GM12878 (cell line): ENCODE measurements at regions not wholly inside any gene's neighbourhood (a gene's known extent, or its start where the extent isn't known, plus 50 kb on each side); places are given as distances from the start of the nearest gene placed in this dataset.

ENCODE experiments used
- ATAC-seq: fragments of 200-7000 bp; cut with Tn5 transposase; 3 replicates; pipeline ENCODE4 v1.9.1; 2020; ENCODE audit warnings: mild to moderate bottlenecking, moderate library complexity
- BruUV-seq: library from RNA; stranded (reverse); fragments of 400-500 nt; replicated peaks from 2 replicates; lab custom pipeline; 2021; lab: Mats Ljungman, UMichigan
- CTCF ChIA-PET: fragments of 300-600 bp; sonication (Branson Sonifier 250); formaldehyde crosslinking; extraction: SDS; loops from one replicate; lab custom pipeline; 2021; ENCODE audit warnings: inconsistent platforms; lab: Yijun Ruan, JAX
- POLR2A ChIA-PET: fragments of 350-600 bp; formaldehyde crosslinking; extraction: SDS; loops from one replicate; lab custom pipeline; 2021; ENCODE audit warnings: inconsistent platforms; lab: Charles Lee
- RAD21 ChIA-PET: fragments of 300-600 bp; sonication (Branson Sonifier 250); formaldehyde crosslinking; loops from one replicate; lab custom pipeline; 2023; ENCODE audit warnings: antibody characterized with exemption; ENCODE audit not compliant: unreplicated experiment; lab: Charles Lee
- SMC1A ChIA-PET: fragments of 300-600 bp; sonication (Branson Sonifier 250); formaldehyde crosslinking; loops from one replicate; lab custom pipeline; 2023; ENCODE audit not compliant: unreplicated experiment, uncharacterized antibody; lab: Charles Lee
- DNase-seq: peaks from one replicate; pipeline ENCODE4 v3.0.0-alpha.2; 2011; ENCODE audit warnings: low read depth, low spot score
- FAIRE-seq: peaks from 3 replicates; lab custom pipeline; 2011; peaks lifted over from hg19 to GRCh38; lab: Jason Lieb, UNC
- H2AFZ ChIP-seq: 2 replicates; pipeline ENCODE4 v1.6.0; 2011; ENCODE audit warnings: low read depth, low read length, control low read depth; ENCODE audit not compliant: control insufficient read depth
- H3K27ac ChIP-seq: 2 replicates; pipeline ENCODE4 v1.5.1; 2011; ENCODE audit warnings: control low read depth; ENCODE audit not compliant: control insufficient read depth, insufficient read depth
- H3K27me3 ChIP-seq, 2 experiments: replicated peaks in 1 of 2; 2 replicates each; pipeline versions ENCODE4 v1.6.0 to v1.6.1; 2011; ENCODE audit warnings: low read length in 1 of 2; ENCODE audit not compliant: control insufficient read depth in 2 of 2, insufficient read depth in 2 of 2
- H3K36me3 ChIP-seq, 2 experiments: 2 replicates each; pipeline ENCODE4 v1.5.1; 2011; ENCODE audit warnings: low read length in 1 of 2; ENCODE audit not compliant: control insufficient read depth in 2 of 2, insufficient read depth in 2 of 2
- H3K4me1 ChIP-seq: 2 replicates; pipeline ENCODE4 v1.6.1; 2011; ENCODE audit warnings: mild to moderate bottlenecking, low read length, moderate library complexity, mixed read lengths; ENCODE audit not compliant: control insufficient read depth, insufficient read depth
- H3K4me2 ChIP-seq: 2 replicates; pipeline ENCODE4 v1.6.0; 2011; ENCODE audit warnings: control low read depth; ENCODE audit not compliant: control insufficient read depth, insufficient read depth
- H3K4me3 ChIP-seq: fragments of 200-600 bp; sonication (generic); 2 replicates; pipeline ENCODE4 v1.5.1; 2016
- H3K79me2 ChIP-seq: 2 replicates; pipeline ENCODE4 v1.6.0; 2011; ENCODE audit warnings: low read length; ENCODE audit not compliant: control insufficient read depth, insufficient read depth
- H3K9ac ChIP-seq: 2 replicates; pipeline ENCODE4 v1.8.0; 2011; ENCODE audit warnings: low read length, control low read depth, mixed read lengths; ENCODE audit not compliant: control insufficient read depth, insufficient read depth
- H3K9me3 ChIP-seq: replicated peaks from 3 replicates; pipeline ENCODE4 v1.5.1; 2011; ENCODE audit warnings: mild to moderate bottlenecking, low read length; ENCODE audit not compliant: control insufficient read depth, insufficient read depth
- H4K20me1 ChIP-seq: 2 replicates; pipeline ENCODE4 v1.6.0; 2011; ENCODE audit not compliant: control insufficient read depth, insufficient read depth
- ESRRA ChIP-seq: IDR thresholded peaks from 2 replicates; pipeline ENCODE4 v1.6.1; 2012; ENCODE audit warnings: mild to moderate bottlenecking, low read length, improper control_type of control experiment
- NFIC ChIP-seq: IDR thresholded peaks from 2 replicates; pipeline ENCODE4 v1.6.1; 2012; ENCODE audit warnings: low read depth, mild to moderate bottlenecking, inconsistent platforms, low read length, moderate library complexity
- NFYB ChIP-seq: IDR thresholded peaks from 2 replicates; pipeline ENCODE4 v1.6.1; 2011; ENCODE audit warnings: low read depth, mild to moderate bottlenecking, low read length, improper control_type of control experiment, moderate library complexity; ENCODE audit not compliant: insufficient read depth
- NR2C2 ChIP-seq: IDR thresholded peaks from 2 replicates; pipeline ENCODE4 v1.6.1; 2011; ENCODE audit warnings: borderline replicate concordance, low read depth; ENCODE audit not compliant: control insufficient read depth, insufficient read length
- RUNX3 ChIP-seq: IDR thresholded peaks from 2 replicates; pipeline ENCODE4 v1.6.1; 2012; ENCODE audit warnings: low read length, inconsistent platforms
- SMARCA5 ChIP-seq: fragments of 450-650 bp; IDR thresholded peaks from 2 replicates; pipeline ENCODE4 v1.6.1; 2017; ENCODE audit warnings: mild to moderate bottlenecking
- ZNF592 ChIP-seq: fragments of 450-650 bp; IDR thresholded peaks from 2 replicates; pipeline ENCODE4 v1.6.1; 2017; ENCODE audit warnings: mild to moderate bottlenecking, moderate library complexity
- WGBS: methylation state at CpG from one replicate; pipeline ENCODE4 v1.1.6; 2016; ENCODE audit warnings: low lambda C conversion rate; ENCODE audit not compliant: insufficient replicate concordance, insufficient coverage; ENCODE audit errors: missing lambda C conversion rate; 5-methylcytosine and 5-hydroxymethylcytosine counted together
- in situ Hi-C: fragments of 300-500 bp; cut with MboI; formaldehyde crosslinking; loops from 9 replicates; pipeline ENCODE4 v1.14.3; 2018; ENCODE audit warnings: mixed read lengths
- intact Hi-C: fragments of 100-400 bp; cut with micrococcal nuclease; formaldehyde crosslinking; loops from one replicate; pipeline ENCODE4 v1.14.2; 2022; ENCODE audit not compliant: unreplicated experiment
- TF ChIP-seq, protein P1 (sequence below): IDR thresholded peaks from 2 replicates; pipeline ENCODE4 v1.6.1; 2011; ENCODE audit warnings: borderline replicate concordance, low read depth, mild to moderate bottlenecking, moderate library complexity, low read length; ENCODE audit not compliant: insufficient read depth, poor library complexity, severe bottlenecking
- TF ChIP-seq, protein P2 (sequence below): fragments of 150-350 bp; IDR thresholded peaks from 2 replicates; pipeline ENCODE4 v1.6.1; 2014; ENCODE audit warnings: mild to moderate bottlenecking, low read depth, low read length

DNA sequence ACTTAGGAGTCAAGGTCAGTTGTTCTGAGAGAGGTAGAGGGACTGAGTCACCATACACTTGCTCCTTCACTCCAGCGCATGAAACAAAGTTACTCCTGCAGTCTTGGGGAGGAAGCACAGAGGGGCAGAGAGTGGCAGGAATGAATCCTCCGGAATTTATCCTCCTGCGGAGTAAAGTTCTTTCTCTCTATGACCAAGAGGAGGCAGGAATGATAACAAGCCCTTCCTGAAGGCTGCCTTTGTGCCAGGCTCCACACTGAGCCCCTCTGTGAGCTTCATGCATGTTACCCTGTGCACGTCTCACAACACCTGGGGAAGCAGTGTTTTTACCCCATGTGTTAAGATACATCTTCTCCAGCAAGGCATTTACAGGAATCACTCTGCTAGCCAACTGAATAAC is 458.4 kb downstream of the KLF12 start:
- Histone ChIP-seq H3K4me1 (no peaks in the 10 kb centered on the region), H3K9me3 (no peaks in the 10 kb centered on the region), H3K27me3 (no peaks in the 10 kb centered on the region), H4K20me1 (no peaks in the 10 kb centered on the region), H3K79me2 (no peaks in the 10 kb centered on the region), H3K27ac (no peak overlapping the region), H3K9ac (no peak overlapping the region), H2AFZ (no peak overlapping the region), H3K4me3 (no peak overlapping the region), H3K36me3 (no peaks in the 10 kb centered on the region), H3K4me2 (no peak overlapping the region)
- FAIRE-seq (no peak), DNase-seq (no peak), ATAC-seq (no peak)
- in situ Hi-C loops = no loop called here
- BruUV-seq = no TSS peak
- WGBS = 79% methylated on average over 4 of the region's 4 CpGs
- POLR2A ChIA-PET = no interaction called here
- RAD21 ChIA-PET = no interaction called here
- intact Hi-C loops = no loop called here
- CTCF ChIA-PET = no interaction called here
- TF ChIP-seq NFYB = no peak
- TF ChIP-seq SMARCA5 = no peak
- no peak for TF ChIP-seq ESRRA
- TF ChIP-seq, protein P1, sequence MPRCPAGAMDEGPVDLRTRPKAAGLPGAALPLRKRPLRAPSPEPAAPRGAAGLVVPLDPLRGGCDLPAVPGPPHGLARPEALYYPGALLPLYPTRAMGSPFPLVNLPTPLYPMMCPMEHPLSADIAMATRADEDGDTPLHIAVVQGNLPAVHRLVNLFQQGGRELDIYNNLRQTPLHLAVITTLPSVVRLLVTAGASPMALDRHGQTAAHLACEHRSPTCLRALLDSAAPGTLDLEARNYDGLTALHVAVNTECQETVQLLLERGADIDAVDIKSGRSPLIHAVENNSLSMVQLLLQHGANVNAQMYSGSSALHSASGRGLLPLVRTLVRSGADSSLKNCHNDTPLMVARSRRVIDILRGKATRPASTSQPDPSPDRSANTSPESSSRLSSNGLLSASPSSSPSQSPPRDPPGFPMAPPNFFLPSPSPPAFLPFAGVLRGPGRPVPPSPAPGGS = no peak
- no peak for TF ChIP-seq RUNX3
- TF ChIP-seq NFIC = no peak
- no peak for TF ChIP-seq NR2C2
- TF ChIP-seq ZNF592 = no peak
- TF ChIP-seq, protein P2, sequence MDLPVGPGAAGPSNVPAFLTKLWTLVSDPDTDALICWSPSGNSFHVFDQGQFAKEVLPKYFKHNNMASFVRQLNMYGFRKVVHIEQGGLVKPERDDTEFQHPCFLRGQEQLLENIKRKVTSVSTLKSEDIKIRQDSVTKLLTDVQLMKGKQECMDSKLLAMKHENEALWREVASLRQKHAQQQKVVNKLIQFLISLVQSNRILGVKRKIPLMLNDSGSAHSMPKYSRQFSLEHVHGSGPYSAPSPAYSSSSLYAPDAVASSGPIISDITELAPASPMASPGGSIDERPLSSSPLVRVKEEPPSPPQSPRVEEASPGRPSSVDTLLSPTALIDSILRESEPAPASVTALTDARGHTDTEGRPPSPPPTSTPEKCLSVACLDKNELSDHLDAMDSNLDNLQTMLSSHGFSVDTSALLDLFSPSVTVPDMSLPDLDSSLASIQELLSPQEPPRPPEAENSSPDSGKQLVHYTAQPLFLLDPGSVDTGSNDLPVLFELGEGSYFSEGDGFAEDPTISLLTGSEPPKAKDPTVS = no peak
- SMC1A ChIA-PET = interaction anchor here (0.7 kb wide), 1 partner anchor 89 kb away, joined by 3 read pairs; no protein-coding TSS in a partner anchor
